Mesenchymal stem cell (in vitro differentiated cells and primary cell): ENCODE measurements at regions not wholly inside any gene's neighbourhood (a gene's known extent, or its start where the extent isn't known, plus 50 kb on each side); places are given as distances from the start of the nearest gene placed in this dataset.

Source experiments
- DNase-seq: peaks from one replicate; pipeline ENCODE4 v3.0.0-alpha.2; 2013
- H2AFZ ChIP-seq: one replicate; pipeline ENCODE4 v1.6.1; 2013; ENCODE audit warnings: low read depth, mild to moderate bottlenecking, control low read depth, inconsistent platforms, low read length, moderate library complexity
- H2AK5ac ChIP-seq: 2 replicates; pipeline ENCODE4 v1.6.1; 2013; ENCODE audit warnings: low read length, moderate library complexity, mild to moderate bottlenecking, inconsistent platforms; ENCODE audit not compliant: severe bottlenecking
- H2BK120ac ChIP-seq: one replicate; pipeline ENCODE4 v1.6.1; 2013; ENCODE audit warnings: low read depth, mild to moderate bottlenecking, inconsistent platforms, low read length, moderate library complexity
- H2BK12ac ChIP-seq, 2 experiments: one replicate each; pipeline ENCODE4 v1.6.1; 2013; ENCODE audit warnings: inconsistent platforms in 2 of 2, low read length in 2 of 2, mild to moderate bottlenecking in 2 of 2, moderate library complexity in 2 of 2, control low read depth in 1 of 2
- H2BK15ac ChIP-seq: one replicate; pipeline ENCODE4 v1.6.1; 2013; ENCODE audit warnings: mild to moderate bottlenecking, low read depth, inconsistent platforms; ENCODE audit not compliant: poor library complexity, severe bottlenecking
- H2BK5ac ChIP-seq: 2 replicates; pipeline ENCODE4 v1.6.1; 2013; ENCODE audit warnings: low read depth, mild to moderate bottlenecking, low read length, control low read depth, inconsistent platforms; ENCODE audit not compliant: poor library complexity, severe bottlenecking
- H3K14ac ChIP-seq, 2 experiments: one replicate each; pipeline ENCODE4 v1.6.1; 2013; ENCODE audit warnings: inconsistent platforms in 2 of 2, low read length in 2 of 2, control low read depth in 1 of 2, mild to moderate bottlenecking in 1 of 2, moderate library complexity in 1 of 2
- H3K18ac ChIP-seq, 2 experiments: one replicate each; pipeline ENCODE4 v1.6.1; 2013; ENCODE audit warnings: inconsistent platforms in 2 of 2, low read length in 2 of 2, control low read depth in 1 of 2, low read depth in 1 of 2, mild to moderate bottlenecking in 1 of 2
- H3K23ac ChIP-seq, 2 experiments: one replicate each; pipeline ENCODE4 v1.6.1; 2013; ENCODE audit warnings: inconsistent platforms in 2 of 2, low read length in 2 of 2, mild to moderate bottlenecking in 2 of 2, moderate library complexity in 2 of 2, control low read depth in 1 of 2
- H3K27ac ChIP-seq: 2 replicates; pipeline ENCODE4 v1.5.1; 2013; ENCODE audit warnings: mild to moderate bottlenecking, moderate library complexity, low read length, control low read depth, inconsistent platforms; ENCODE audit not compliant: poor library complexity, severe bottlenecking
- H3K27me3 ChIP-seq, 2 experiments: 2 replicates each; pipeline versions ENCODE4 v1.6.1 to v1.7.0; 2013; ENCODE audit warnings: low read length in 2 of 2, mild to moderate bottlenecking in 2 of 2, moderate library complexity in 2 of 2, control low read depth in 1 of 2, inconsistent platforms in 1 of 2; ENCODE audit not compliant: control insufficient read depth in 1 of 2, insufficient read depth in 1 of 2
- H3K36me3 ChIP-seq, 2 experiments: 2 replicates each; pipeline versions ENCODE4 v1.6.1 to v1.7.0; 2013; ENCODE audit warnings: low read length in 2 of 2, control low read depth in 1 of 2, inconsistent platforms in 1 of 2, low read depth in 1 of 2, mild to moderate bottlenecking in 1 of 2; ENCODE audit not compliant: insufficient read depth in 2 of 2, control insufficient read depth in 1 of 2
- H3K4ac ChIP-seq, 2 experiments: one replicate each; pipeline ENCODE4 v1.6.1; 2013; ENCODE audit warnings: inconsistent platforms in 2 of 2, low read length in 2 of 2, mild to moderate bottlenecking in 2 of 2, moderate library complexity in 2 of 2, control low read depth in 1 of 2, low read depth in 1 of 2
- H3K4me1 ChIP-seq: 2 replicates; pipeline ENCODE4 v1.6.1; 2013; ENCODE audit warnings: low read depth, low read length, control low read depth; ENCODE audit not compliant: control insufficient read depth, insufficient read depth
- H3K4me2 ChIP-seq: 2 replicates; pipeline ENCODE4 v1.6.1; 2013; ENCODE audit warnings: low read length, mild to moderate bottlenecking, inconsistent platforms; ENCODE audit not compliant: poor library complexity, severe bottlenecking
- H3K4me3 ChIP-seq, 2 experiments: 2 replicates each; pipeline versions ENCODE4 v1.5.1 to v1.7.0; 2013; ENCODE audit warnings: low read length in 2 of 2, mild to moderate bottlenecking in 2 of 2, control low read depth in 1 of 2, low read depth in 1 of 2; ENCODE audit not compliant: insufficient read depth in 1 of 2
- H3K79me1 ChIP-seq: replicated peaks from 2 replicates; pipeline ENCODE4 v1.6.1; 2013; ENCODE audit warnings: mild to moderate bottlenecking, control low read depth, low read length, inconsistent platforms; ENCODE audit not compliant: poor library complexity, severe bottlenecking
- H3K9ac ChIP-seq: 2 replicates; pipeline ENCODE4 v1.7.0; 2013; ENCODE audit warnings: mild to moderate bottlenecking, low read length, moderate library complexity
- H3K9me3 ChIP-seq: 2 replicates; pipeline ENCODE4 v1.7.0; 2013; ENCODE audit warnings: mild to moderate bottlenecking, low read length; ENCODE audit not compliant: control insufficient read depth
- H4K8ac ChIP-seq: one replicate; pipeline ENCODE4 v1.6.1; 2013; ENCODE audit warnings: inconsistent platforms, mild to moderate bottlenecking, low read length, moderate library complexity
- H4K91ac ChIP-seq: one replicate; pipeline ENCODE4 v1.6.1; 2013; ENCODE audit warnings: mild to moderate bottlenecking, low read length, inconsistent platforms
- WGBS: methylation state at CpG from one replicate; pipeline ENCODE4 v1.1.7; 2013; ENCODE audit warnings: mixed read lengths; 5-methylcytosine and 5-hydroxymethylcytosine counted together

DNA sequence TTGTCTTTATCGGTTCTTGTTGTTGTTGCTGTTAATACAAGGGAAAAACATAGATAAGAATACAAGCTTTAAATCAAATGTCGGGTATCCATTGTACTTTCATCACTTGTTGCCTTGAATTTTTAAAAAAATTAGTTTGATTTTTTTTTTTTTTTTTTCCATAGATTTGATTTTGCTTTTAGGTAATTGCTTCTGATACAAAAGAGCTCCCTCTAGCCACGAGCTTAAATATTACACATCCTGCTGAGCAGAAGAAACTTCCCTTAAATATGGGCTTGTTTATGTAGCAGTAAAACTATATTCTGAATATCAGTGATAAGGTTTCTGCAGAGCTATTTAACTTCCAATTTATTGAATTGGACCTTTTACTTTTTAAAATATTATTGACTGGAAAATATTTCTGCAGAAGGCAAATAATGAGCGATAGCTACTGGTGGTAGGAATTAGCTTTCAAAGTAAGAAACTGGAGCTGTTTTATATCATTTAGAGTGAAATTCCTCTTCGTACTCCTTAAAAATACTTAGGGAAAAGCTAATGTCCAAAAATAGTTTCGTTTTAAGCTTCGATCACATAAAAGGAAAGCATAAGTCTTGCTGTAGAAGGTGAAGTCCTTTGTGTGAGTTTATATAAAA, 216.9 kb downstream of the POLR1F start:
- Histone ChIP-seq H2BK120ac (no peak overlapping the region), H2AK5ac (no peak overlapping the region), H3K27me3 (no peaks in the 10 kb centered on the region), H3K36me3 (no peaks in the 10 kb centered on the region), H3K23ac (no peak overlapping the region), H2AFZ (no peak overlapping the region), H3K4ac (no peak overlapping the region), H3K18ac (no peak overlapping the region), H4K8ac (no peak overlapping the region), H3K9me3 (peaks cover 5% of the 10 kb centered on the region), H4K91ac (no peak overlapping the region), H2BK15ac (no peak overlapping the region), H2BK12ac (no peak overlapping the region), H3K79me1 (no peaks in the 10 kb centered on the region), H3K14ac (no peak overlapping the region), H3K9ac (peak overlapping the region; percentile 73), H2BK5ac (no peak overlapping the region), H3K4me3 (peak overlapping the region in 1 of 2 experiments; percentile 18), H3K4me2 (no peak overlapping the region), H3K27ac (no peak overlapping the region), H3K4me1 (no peaks in the 10 kb centered on the region)
- peak; percentile 46 for DNase-seq
- WGBS: 59% methylated on average over 3 of the region's 7 CpGs

DNA sequence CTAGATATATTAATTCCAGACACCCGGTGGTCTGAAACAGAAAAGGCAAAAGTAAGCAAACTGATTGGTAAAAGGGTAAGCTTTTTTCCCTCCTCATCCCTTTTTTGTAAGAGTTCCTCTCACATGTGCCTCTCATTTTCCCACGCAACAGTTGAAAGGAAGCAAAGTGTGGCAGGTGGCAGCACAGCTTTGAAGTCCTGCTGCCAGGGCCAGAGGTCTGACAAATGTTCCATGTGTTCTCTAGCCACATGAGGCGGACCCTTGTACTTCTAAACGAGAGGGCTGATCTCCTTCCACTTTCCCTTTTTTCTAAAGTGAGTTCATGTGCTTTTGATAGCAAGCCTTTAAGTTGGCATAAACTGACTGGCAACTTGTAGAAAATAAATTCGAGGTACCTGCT, 217.5 kb downstream of the POLR1F start:
- no peak overlapping the region for H2BK5ac ChIP-seq
- no peak overlapping the region for H4K91ac ChIP-seq
- no peak overlapping the region for H2BK15ac ChIP-seq
- H2BK120ac ChIP-seq: no peak overlapping the region
- no peak overlapping the region for H4K8ac ChIP-seq
- no peak overlapping the region for H2BK12ac ChIP-seq
- no peak overlapping the region for H3K9ac ChIP-seq
- no peak overlapping the region for H3K4me2 ChIP-seq
- no peak overlapping the region for H3K23ac ChIP-seq
- H2AK5ac ChIP-seq: no peak overlapping the region
- DNase-seq: no peak
- H3K4me3 ChIP-seq: no peak overlapping the region
- H3K18ac ChIP-seq: no peak overlapping the region
- no peak overlapping the region for H3K4ac ChIP-seq
- H2AFZ ChIP-seq: no peak overlapping the region
- WGBS: 87% methylated on average over 4 of the region's 5 CpGs
- no peak overlapping the region for H3K14ac ChIP-seq
- H3K79me1 ChIP-seq: no peaks in the 10 kb centered on the region
- peaks cover 6% of the 10 kb centered on the region for H3K9me3 ChIP-seq
- no peaks in the 10 kb centered on the region for H3K4me1 ChIP-seq
- H3K27ac ChIP-seq: no peak overlapping the region
- no peaks in the 10 kb centered on the region for H3K27me3 ChIP-seq
- no peaks in the 10 kb centered on the region for H3K36me3 ChIP-seq

DNA sequence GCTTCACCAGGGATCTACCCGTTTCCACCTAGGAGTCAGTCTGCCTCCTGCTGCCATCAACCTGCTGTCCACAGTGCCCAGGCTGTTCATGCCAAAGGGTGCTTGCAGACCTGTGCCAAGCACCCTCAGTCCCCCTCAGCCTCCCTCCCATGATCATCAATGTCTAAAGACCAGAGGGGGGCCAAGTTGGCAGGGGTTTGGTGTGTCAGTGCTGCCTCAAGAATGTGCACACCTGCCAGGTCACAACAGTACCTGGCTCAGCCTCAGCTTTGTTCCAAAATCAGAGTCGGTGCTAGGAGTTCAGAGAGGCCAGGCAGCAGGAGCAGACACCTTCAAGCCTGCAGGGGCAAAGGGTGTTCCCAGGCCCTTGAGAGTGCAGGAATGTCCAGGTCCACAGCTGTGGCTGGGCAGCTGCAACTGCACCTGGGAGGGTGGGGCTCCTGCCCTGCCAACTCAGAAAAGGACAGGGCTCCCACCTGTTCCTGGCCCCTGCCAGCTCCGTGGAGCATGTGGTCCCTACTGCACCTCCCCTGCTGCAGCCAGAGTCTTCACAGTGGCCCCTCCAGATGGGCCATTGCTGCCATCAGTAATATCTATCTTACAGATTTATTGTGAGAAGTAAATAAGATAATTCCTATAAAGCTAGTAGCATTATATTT, 219.5 kb downstream of the POLR1F start:
- 97% methylated on average over 2 of the region's 3 CpGs for WGBS
- H2BK12ac ChIP-seq: no peak overlapping the region
- no peak overlapping the region for H2BK120ac ChIP-seq

DNA sequence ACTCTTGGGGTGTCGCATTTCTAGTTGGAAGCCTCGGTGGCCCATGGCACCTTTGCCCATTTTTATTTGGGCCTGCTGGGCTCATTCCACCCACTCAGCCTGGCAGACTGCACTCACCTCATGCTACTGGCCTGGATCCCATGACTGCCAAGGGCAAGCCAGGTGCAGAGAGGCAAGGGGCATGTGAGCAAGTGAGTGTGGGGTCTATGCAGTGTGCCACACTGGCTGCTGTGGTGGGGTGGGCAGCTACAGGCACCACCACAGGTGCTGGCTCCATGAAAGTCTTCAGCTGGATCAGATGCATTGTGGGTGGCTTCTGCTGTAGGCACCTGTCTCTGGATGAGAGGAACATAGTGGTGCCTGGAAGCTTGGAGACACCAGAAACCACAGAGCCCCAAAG, 220.8 kb downstream of the POLR1F start:
- Histone ChIP-seq H3K36me3 (no peaks in the 10 kb centered on the region), H3K4ac (no peak overlapping the region), H3K9ac (no peak overlapping the region), H3K4me3 (no peak overlapping the region), H4K8ac (no peak overlapping the region), H2BK12ac (no peak overlapping the region), H2BK5ac (no peak overlapping the region), H2AFZ (no peak overlapping the region), H3K18ac (no peak overlapping the region), H3K23ac (no peak overlapping the region), H2AK5ac (no peak overlapping the region), H3K27ac (no peak overlapping the region), H2BK120ac (no peak overlapping the region), H3K9me3 (peaks cover 6% of the 10 kb centered on the region), H2BK15ac (no peak overlapping the region), H3K27me3 (no peaks in the 10 kb centered on the region), H4K91ac (no peak overlapping the region), H3K79me1 (no peaks in the 10 kb centered on the region), H3K4me1 (no peaks in the 10 kb centered on the region), H3K4me2 (no peak overlapping the region), H3K14ac (no peak overlapping the region)
- WGBS: 94% methylated on average over 2 of the region's 2 CpGs
- no peak for DNase-seq

More for the DNA sequence above, 219.5 kb downstream of the POLR1F start:
- Histone ChIP-seq H2AK5ac (no peak overlapping the region), H3K36me3 (no peaks in the 10 kb centered on the region), H3K4me3 (peak overlapping the region in 1 of 2 experiments; percentile 20), H2BK15ac (no peak overlapping the region), H3K4ac (no peak overlapping the region), H3K9me3 (peaks cover 6% of the 10 kb centered on the region), H3K14ac (peak overlapping the region in 1 of 2 experiments; percentile 18), H3K4me1 (no peaks in the 10 kb centered on the region), H2AFZ (no peak overlapping the region), H3K18ac (no peak overlapping the region), H3K79me1 (no peaks in the 10 kb centered on the region), H3K23ac (no peak overlapping the region), H2BK5ac (no peak overlapping the region), H3K4me2 (no peak overlapping the region), H3K27me3 (no peaks in the 10 kb centered on the region), H4K91ac (no peak overlapping the region), H3K9ac (no peak overlapping the region), H4K8ac (no peak overlapping the region), H3K27ac (no peak overlapping the region)
- DNase-seq: no peak
